SH-SY5Y (cell line): ENCODE measurements at regions not wholly inside any gene's neighbourhood (a gene's known extent, or its start where the extent isn't known, plus 50 kb on each side); places are given as distances from the start of the nearest gene placed in this dataset.

ENCODE experiments used
- GATA2 ChIP-seq: IDR thresholded peaks from 2 replicates; pipeline ENCODE4 v1.6.1; 2011; ENCODE audit warnings: mild to moderate bottlenecking, low read depth, low read length
- GATA3 ChIP-seq: IDR thresholded peaks from 2 replicates; pipeline ENCODE4 v1.6.1; 2011; ENCODE audit warnings: low read depth, mild to moderate bottlenecking, low read length, moderate library complexity

DNA sequence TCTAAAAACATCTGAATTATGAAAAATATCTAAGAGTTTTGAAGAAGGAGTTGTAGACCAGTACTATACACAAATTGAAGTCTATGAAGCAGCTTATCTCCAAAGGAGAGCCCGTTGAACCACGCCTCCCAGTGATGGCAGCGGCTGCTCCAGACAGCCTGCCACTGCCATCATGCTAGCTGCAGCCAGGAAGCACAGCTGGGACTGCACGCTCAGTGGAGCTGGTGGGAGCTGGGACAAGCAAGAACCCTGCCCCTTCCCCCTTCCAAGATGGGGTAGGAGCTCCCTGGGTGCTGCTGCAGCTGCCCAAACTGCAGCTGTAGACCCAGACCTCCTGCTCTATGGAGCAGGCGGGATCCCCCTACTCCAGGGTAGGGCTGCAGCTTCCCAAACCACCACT lies 124.7 kb upstream of the SPATS2L start:
- TF ChIP-seq GATA3 (no peak), GATA2 (no peak)
